Karpas-422 (cell line): ENCODE measurements at regions not wholly inside any gene's neighbourhood (a gene's known extent, or its start where the extent isn't known, plus 50 kb on each side); places are given as distances from the start of the nearest gene placed in this dataset.

Experiments
- DNase-seq: peaks from one replicate; pipeline ENCODE4 v3.0.0-alpha.2; 2015
- H2AFZ ChIP-seq: fragments of 200-600 bp; sonication (generic); 2 replicates; pipeline ENCODE4 v1.6.1; 2014; ENCODE audit warnings: antibody characterized with exemption, low read length, mixed read lengths
- H3K27ac ChIP-seq: fragments of 200-600 bp; sonication (generic); 2 replicates; pipeline ENCODE4 v1.5.1; 2014; ENCODE audit warnings: mild to moderate bottlenecking, low read length, moderate library complexity
- H3K27me3 ChIP-seq: fragments of 200-600 bp; sonication (generic); 2 replicates; pipeline ENCODE4 v1.6.1; 2014; ENCODE audit warnings: low read length, mixed read lengths
- H3K36me3 ChIP-seq: fragments of 200-600 bp; sonication (generic); 2 replicates; pipeline ENCODE4 v1.6.1; 2014; ENCODE audit warnings: low read length, mixed read lengths; ENCODE audit not compliant: insufficient read depth
- H3K4me1 ChIP-seq: fragments of 200-600 bp; sonication (generic); 2 replicates; pipeline ENCODE4 v1.6.1; 2014; ENCODE audit warnings: mild to moderate bottlenecking, low read length, mixed read lengths
- H3K4me2 ChIP-seq: fragments of 200-600 bp; sonication (generic); 2 replicates; pipeline ENCODE4 v1.6.1; 2014; ENCODE audit warnings: low read length, low read depth, mild to moderate bottlenecking; ENCODE audit not compliant: poor library complexity, severe bottlenecking
- H3K4me3 ChIP-seq: fragments of 200-600 bp; sonication (generic); 2 replicates; pipeline ENCODE4 v1.5.1; 2014; ENCODE audit warnings: mild to moderate bottlenecking, antibody characterized with exemption, low read length, mixed read lengths
- H3K79me2 ChIP-seq: fragments of 200-600 bp; sonication (generic); 2 replicates; pipeline ENCODE4 v1.6.1; 2014; ENCODE audit warnings: mild to moderate bottlenecking, low read length, mixed read lengths
- H3K9ac ChIP-seq: fragments of 200-600 bp; sonication (generic); 2 replicates; pipeline ENCODE4 v1.6.0; 2014; ENCODE audit warnings: low read length
- H3K9me2 ChIP-seq: fragments of 200-600 bp; sonication (generic), shearing (Covaris generic); replicated peaks from 2 replicates; pipeline ENCODE4 v1.6.0; 2014; ENCODE audit warnings: mild to moderate bottlenecking, low read length, moderate library complexity; ENCODE audit not compliant: insufficient read depth
- H3K9me3 ChIP-seq: fragments of 300-700, 200-600 bp; sonication (generic); 2 replicates; pipeline ENCODE4 v1.6.1; 2014; ENCODE audit warnings: low read length, mixed read lengths
- H4K20me1 ChIP-seq: fragments of 200-600 bp; sonication (generic); 2 replicates; pipeline ENCODE4 v1.6.1; 2014; ENCODE audit warnings: mild to moderate bottlenecking, antibody characterized with exemption, low read length, low read depth; ENCODE audit not compliant: insufficient read depth

GRCh38 chr10:84890706-84891105 is 562.3 kb downstream of the CCSER2 start:
- H3K4me2 ChIP-seq = no peak overlapping the region
- no peak overlapping the region for H3K4me3 ChIP-seq

GRCh38 chr10:84891631-84892030 is 563.2 kb downstream of the CCSER2 start:
- Histone ChIP-seq H3K4me2 (no peak overlapping the region), H3K79me2 (no peaks in the 10 kb centered on the region), H3K36me3 (no peaks in the 10 kb centered on the region), H3K9me2 (no peaks in the 10 kb centered on the region), H2AFZ (no peak overlapping the region), H4K20me1 (no peaks in the 10 kb centered on the region), H3K4me1 (no peaks in the 10 kb centered on the region), H3K27ac (no peak overlapping the region), H3K4me3 (no peak overlapping the region), H3K9ac (no peak overlapping the region), H3K27me3 (no peaks in the 10 kb centered on the region), H3K9me3 (no peaks in the 10 kb centered on the region)
- DNase-seq = no peak

More at GRCh38 chr10:84890706-84891105, 562.3 kb downstream of the CCSER2 start:
- Histone ChIP-seq H3K9me2 (no peaks in the 10 kb centered on the region), H3K79me2 (no peaks in the 10 kb centered on the region), H3K36me3 (no peaks in the 10 kb centered on the region), H3K27me3 (no peaks in the 10 kb centered on the region), H3K4me1 (no peaks in the 10 kb centered on the region), H4K20me1 (no peaks in the 10 kb centered on the region), H3K9me3 (no peaks in the 10 kb centered on the region), H3K27ac (no peak overlapping the region), H2AFZ (no peak overlapping the region), H3K9ac (no peak overlapping the region)
- no peak for DNase-seq

GRCh38 chr10:84895541-84895940 is 567.2 kb downstream of the CCSER2 start:
- no peaks in the 10 kb centered on the region for H3K9me2 ChIP-seq
- H2AFZ ChIP-seq = no peak overlapping the region
- no peaks in the 10 kb centered on the region for H3K9me3 ChIP-seq
- no peaks in the 10 kb centered on the region for H3K27me3 ChIP-seq
- no peak overlapping the region for H3K4me3 ChIP-seq
- no peaks in the 10 kb centered on the region for H3K79me2 ChIP-seq
- no peak for DNase-seq
- H4K20me1 ChIP-seq = no peaks in the 10 kb centered on the region
- H3K4me1 ChIP-seq = no peaks in the 10 kb centered on the region
- H3K27ac ChIP-seq = no peak overlapping the region
- no peak overlapping the region for H3K9ac ChIP-seq
- H3K4me2 ChIP-seq = no peak overlapping the region
- H3K36me3 ChIP-seq = no peaks in the 10 kb centered on the region

- H3K9me2 ChIP-seq = no peaks in the 10 kb centered on the region
- H3K36me3 ChIP-seq = no peaks in the 10 kb centered on the region
- H3K4me2 ChIP-seq = no peak overlapping the region
- no peak overlapping the region for H3K9ac ChIP-seq
- no peak overlapping the region for H2AFZ ChIP-seq
- no peak for DNase-seq
- no peaks in the 10 kb centered on the region for H3K27me3 ChIP-seq
- H3K4me3 ChIP-seq = no peak overlapping the region
- H3K4me1 ChIP-seq = no peaks in the 10 kb centered on the region
- no peaks in the 10 kb centered on the region for H3K79me2 ChIP-seq
- no peak overlapping the region for H3K27ac ChIP-seq
- no peaks in the 10 kb centered on the region for H3K9me3 ChIP-seq
- no peaks in the 10 kb centered on the region for H4K20me1 ChIP-seq
Measured at GRCh38 chr10:84896909-84897308, 568.5 kb downstream of the CCSER2 start.

- Histone ChIP-seq H2AFZ (no peak overlapping the region), H3K4me2 (no peak overlapping the region), H4K20me1 (no peaks in the 10 kb centered on the region), H3K36me3 (no peaks in the 10 kb centered on the region), H3K27me3 (no peaks in the 10 kb centered on the region), H3K9me3 (no peaks in the 10 kb centered on the region), H3K27ac (no peak overlapping the region), H3K4me3 (no peak overlapping the region), H3K79me2 (no peaks in the 10 kb centered on the region), H3K9ac (no peak overlapping the region), H3K4me1 (no peaks in the 10 kb centered on the region), H3K9me2 (no peaks in the 10 kb centered on the region)
- no peak for DNase-seq
Measured at GRCh38 chr10:84899268-84899667, 570.9 kb downstream of the CCSER2 start.

- H3K4me1 ChIP-seq = no peaks in the 10 kb centered on the region
- H3K27me3 ChIP-seq = no peaks in the 10 kb centered on the region
- no peak for DNase-seq
- no peaks in the 10 kb centered on the region for H3K79me2 ChIP-seq
- no peaks in the 10 kb centered on the region for H3K9me2 ChIP-seq
- H2AFZ ChIP-seq = no peak overlapping the region
- H3K9me3 ChIP-seq = no peaks in the 10 kb centered on the region
- H3K4me3 ChIP-seq = no peak overlapping the region
- no peak overlapping the region for H3K9ac ChIP-seq
- no peaks in the 10 kb centered on the region for H3K36me3 ChIP-seq
- no peak overlapping the region for H3K4me2 ChIP-seq
- no peaks in the 10 kb centered on the region for H4K20me1 ChIP-seq
- H3K27ac ChIP-seq = no peak overlapping the region
Measured at GRCh38 chr10:84900141-84900540, 571.8 kb downstream of the CCSER2 start.

GRCh38 chr10:84901885-84902284 is 573.5 kb downstream of the CCSER2 start:
- no peak for DNase-seq
- Histone ChIP-seq H3K4me1 (no peaks in the 10 kb centered on the region), H3K9me3 (no peaks in the 10 kb centered on the region)

GRCh38 chr10:84902553-84902952 is 574.2 kb downstream of the CCSER2 start:
- Histone ChIP-seq H3K36me3 (no peaks in the 10 kb centered on the region), H3K79me2 (no peaks in the 10 kb centered on the region), H3K9ac (no peak overlapping the region), H4K20me1 (no peaks in the 10 kb centered on the region), H2AFZ (no peak overlapping the region), H3K4me2 (no peak overlapping the region), H3K4me3 (no peak overlapping the region), H3K4me1 (no peaks in the 10 kb centered on the region), H3K9me3 (no peaks in the 10 kb centered on the region), H3K9me2 (no peaks in the 10 kb centered on the region), H3K27ac (no peak overlapping the region), H3K27me3 (no peaks in the 10 kb centered on the region)
- no peak for DNase-seq

More at GRCh38 chr10:84901885-84902284, 573.5 kb downstream of the CCSER2 start:
- no peak overlapping the region for H3K4me2 ChIP-seq
- H3K79me2 ChIP-seq = no peaks in the 10 kb centered on the region
- no peaks in the 10 kb centered on the region for H3K9me2 ChIP-seq
- H4K20me1 ChIP-seq = no peaks in the 10 kb centered on the region
- H2AFZ ChIP-seq = no peak overlapping the region
- no peak overlapping the region for H3K9ac ChIP-seq
- no peak overlapping the region for H3K27ac ChIP-seq
- no peaks in the 10 kb centered on the region for H3K36me3 ChIP-seq
- H3K27me3 ChIP-seq = no peaks in the 10 kb centered on the region
- no peak overlapping the region for H3K4me3 ChIP-seq

GRCh38 chr10:84903320-84903719 is 574.9 kb downstream of the CCSER2 start:
- Histone ChIP-seq H3K9me3 (no peaks in the 10 kb centered on the region), H2AFZ (no peak overlapping the region), H3K27me3 (no peaks in the 10 kb centered on the region), H3K79me2 (no peaks in the 10 kb centered on the region), H3K4me3 (no peak overlapping the region), H3K27ac (no peak overlapping the region), H3K4me1 (no peaks in the 10 kb centered on the region), H3K36me3 (no peaks in the 10 kb centered on the region), H4K20me1 (no peaks in the 10 kb centered on the region), H3K9ac (no peak overlapping the region), H3K9me2 (no peaks in the 10 kb centered on the region), H3K4me2 (no peak overlapping the region)
- no peak for DNase-seq
